ENCODE measurements at regions not wholly inside any gene's neighbourhood (a gene's known extent, or its start where the extent isn't known, plus 50 kb on each side); places are given as distances from the start of the nearest gene placed in this dataset.

- DNase-seq (ENCODE audit: low spot score) = peak; percentile 41
- in situ Hi-C loops (cut with HindIII; ENCODE audit: low sequenced_read_pairs) = no loop called here
Measured at GRCh38 chr20:11229772-11230171, 556.0 kb upstream of the JAG1 start.

- no peak for DNase-seq (ENCODE audit: low spot score)
- in situ Hi-C loops (cut with HindIII; ENCODE audit: low sequenced_read_pairs) = no loop called here
Measured at GRCh38 chr20:11230999-11231398, 557.2 kb upstream of the JAG1 start.

GRCh38 chr20:11231742-11232648, 558.2 kb upstream of the JAG1 start:
- DNase-seq (ENCODE audit: low spot score) = no peak
- in situ Hi-C loops (cut with HindIII; ENCODE audit: low sequenced_read_pairs) = no loop called here

GRCh38 chr20:11232896-11233295, 559.1 kb upstream of the JAG1 start:
- in situ Hi-C loops (cut with HindIII; ENCODE audit: low sequenced_read_pairs) = no loop called here
- DNase-seq (ENCODE audit: low spot score) = no peak

- DNase-seq (ENCODE audit: low spot score) = no peak
- in situ Hi-C loops (cut with HindIII; ENCODE audit: low sequenced_read_pairs) = no loop called here
Measured at GRCh38 chr20:11234181-11234580, 560.4 kb upstream of the JAG1 start.

- DNase-seq (ENCODE audit: low spot score) = no peak
- in situ Hi-C loops (cut with HindIII; ENCODE audit: low sequenced_read_pairs) = no loop called here
Measured at GRCh38 chr20:11234608-11235007, 560.8 kb upstream of the JAG1 start.

GRCh38 chr20:11235058-11235457, 561.3 kb upstream of the JAG1 start:
- in situ Hi-C loops (cut with HindIII; ENCODE audit: low sequenced_read_pairs) = no loop called here
- DNase-seq (ENCODE audit: low spot score) = no peak

- DNase-seq (ENCODE audit: low spot score) = no peak
- in situ Hi-C loops (cut with HindIII; ENCODE audit: low sequenced_read_pairs) = no loop called here
Measured at GRCh38 chr20:11242320-11242719, 568.5 kb upstream of the JAG1 start.

- in situ Hi-C loops (cut with HindIII; ENCODE audit: low sequenced_read_pairs) = no loop called here
- DNase-seq (ENCODE audit: low spot score) = no peak
Measured at GRCh38 chr20:11245431-11245830, 571.6 kb upstream of the JAG1 start.

- in situ Hi-C loops (cut with HindIII; ENCODE audit: low sequenced_read_pairs) = no loop called here
- DNase-seq (ENCODE audit: low spot score) = no peak
Measured at GRCh38 chr20:11246251-11246775, 572.5 kb upstream of the JAG1 start.

- in situ Hi-C loops (cut with HindIII; ENCODE audit: low sequenced_read_pairs) = no loop called here
- peak; percentile 92 for DNase-seq (ENCODE audit: low spot score)
Measured at GRCh38 chr20:11247046-11248010, 573.5 kb upstream of the JAG1 start.

GRCh38 chr20:11248011-11248409, 574.2 kb upstream of the JAG1 start:
- no peak for DNase-seq (ENCODE audit: low spot score)
- in situ Hi-C loops (cut with HindIII; ENCODE audit: low sequenced_read_pairs) = no loop called here

- in situ Hi-C loops (cut with HindIII; ENCODE audit: low sequenced_read_pairs) = no loop called here
- no peak for DNase-seq (ENCODE audit: low spot score)
Measured at GRCh38 chr20:11248687-11249638, 575.2 kb upstream of the JAG1 start.

- in situ Hi-C loops (cut with HindIII; ENCODE audit: low sequenced_read_pairs) = no loop called here
- DNase-seq (ENCODE audit: low spot score) = no peak
Measured at GRCh38 chr20:11249683-11250082, 575.9 kb upstream of the JAG1 start.

GRCh38 chr20:11252447-11252846, 578.6 kb upstream of the JAG1 start:
- DNase-seq (ENCODE audit: low spot score) = no peak
- in situ Hi-C loops (cut with HindIII; ENCODE audit: low sequenced_read_pairs) = no loop called here

- DNase-seq (ENCODE audit: low spot score) = no peak
- in situ Hi-C loops (cut with HindIII; ENCODE audit: low sequenced_read_pairs) = no loop called here
Measured at GRCh38 chr20:11255455-11255854, 581.7 kb upstream of the JAG1 start.

GRCh38 chr20:11255860-11256259, 582.1 kb upstream of the JAG1 start:
- in situ Hi-C loops (cut with HindIII; ENCODE audit: low sequenced_read_pairs) = no loop called here
- DNase-seq (ENCODE audit: low spot score) = no peak

- in situ Hi-C loops (cut with HindIII; ENCODE audit: low sequenced_read_pairs) = no loop called here
- DNase-seq (ENCODE audit: low spot score) = no peak
Measured at GRCh38 chr20:11260611-11261010, 586.8 kb upstream of the JAG1 start.

- in situ Hi-C loops (cut with HindIII; ENCODE audit: low sequenced_read_pairs) = no loop called here
- DNase-seq (ENCODE audit: low spot score) = no peak
Measured at GRCh38 chr20:11261533-11262000, 587.8 kb upstream of the JAG1 start.
